Ishikawa (cell line): ENCODE measurements at regions not wholly inside any gene's neighbourhood (a gene's known extent, or its start where the extent isn't known, plus 50 kb on each side); places are given as distances from the start of the nearest gene placed in this dataset.

Experiments used
- CEBPB ChIP-seq: IDR thresholded peaks from 2 replicates; pipeline ENCODE4 v1.6.1; 2012
- CREB1 ChIP-seq: IDR thresholded peaks from 2 replicates; pipeline ENCODE4 v1.6.1; 2012; ENCODE audit warnings: low read depth
- EGR1 ChIP-seq: IDR thresholded peaks from 2 replicates; pipeline ENCODE4 v1.6.1; 2012
- EP300 ChIP-seq: IDR thresholded peaks from 2 replicates; pipeline ENCODE4 v1.6.1; 2012; ENCODE audit warnings: borderline replicate concordance
- FOXM1 ChIP-seq: IDR thresholded peaks from 2 replicates; pipeline ENCODE4 v1.6.1; 2012; ENCODE audit warnings: low read depth, borderline replicate concordance
- MAX ChIP-seq: IDR thresholded peaks from 2 replicates; pipeline ENCODE4 v1.6.1; 2012
- NFIC ChIP-seq: IDR thresholded peaks from 2 replicates; pipeline ENCODE4 v1.6.1; 2012
- RAD21 ChIP-seq: IDR thresholded peaks from 2 replicates; pipeline ENCODE4 v1.6.1; 2012; ENCODE audit warnings: low read depth
- REST ChIP-seq: IDR thresholded peaks from 2 replicates; pipeline ENCODE4 v1.6.1; 2012; ENCODE audit warnings: low read depth, mild to moderate bottlenecking
- TAF1 ChIP-seq: IDR thresholded peaks from 2 replicates; pipeline ENCODE4 v1.6.1; 2012; ENCODE audit warnings: low read depth, mild to moderate bottlenecking
- TCF12 ChIP-seq: IDR thresholded peaks from 2 replicates; pipeline ENCODE4 v1.6.1; 2012; ENCODE audit warnings: low read depth
- TEAD4 ChIP-seq: IDR thresholded peaks from 2 replicates; pipeline ENCODE4 v1.6.1; 2012
- USF1 ChIP-seq: IDR thresholded peaks from 2 replicates; pipeline ENCODE4 v1.6.1; 2012
- YY1 ChIP-seq: IDR thresholded peaks from 2 replicates; pipeline ENCODE4 v1.6.1; 2012; ENCODE audit warnings: low read depth
- ZBTB7A ChIP-seq: IDR thresholded peaks from 2 replicates; pipeline ENCODE4 v1.6.1; 2012; ENCODE audit warnings: low read depth

GRCh38 chr2:78301166-78301789 is 724.2 kb upstream of the REG3G start:
- TF ChIP-seq CEBPB (no peak), TAF1 (no peak), YY1 (no peak), EP300 (no peak)

- no peak for TF ChIP-seq TEAD4
- no peak for TF ChIP-seq FOXM1
- no peak for TF ChIP-seq ZBTB7A
- no peak for TF ChIP-seq MAX
- no peak for TF ChIP-seq RAD21
- TF ChIP-seq TAF1: no peak
- TF ChIP-seq CEBPB: no peak
- no peak for TF ChIP-seq EGR1
- TF ChIP-seq NFIC: no peak
- no peak for TF ChIP-seq USF1
- no peak for TF ChIP-seq REST
- TF ChIP-seq TCF12: no peak
- TF ChIP-seq YY1: no peak
- no peak for TF ChIP-seq EP300
- TF ChIP-seq CREB1: no peak
Observed at GRCh38 chr2:78304678-78305077, 720.8 kb upstream of the REG3G start.

GRCh38 chr2:78309460-78309859 is 716.0 kb upstream of the REG3G start:
- TF ChIP-seq TCF12 (no peak), EGR1 (no peak), TAF1 (no peak), MAX (no peak), NFIC (no peak), FOXM1 (no peak), CEBPB (no peak), EP300 (no peak), ZBTB7A (no peak), YY1 (no peak), CREB1 (no peak), RAD21 (no peak), TEAD4 (no peak), USF1 (no peak), REST (no peak)

- no peak for TF ChIP-seq CEBPB
- TF ChIP-seq EGR1: no peak
- TF ChIP-seq MAX: no peak
- no peak for TF ChIP-seq TCF12
- TF ChIP-seq EP300: no peak
Observed at GRCh38 chr2:78315368-78315767, 710.1 kb upstream of the REG3G start.

- TF ChIP-seq TCF12 (no peak), CREB1 (no peak), RAD21 (no peak), EGR1 (no peak), CEBPB (no peak), FOXM1 (no peak), ZBTB7A (no peak), YY1 (no peak), MAX (no peak), EP300 (no peak), TEAD4 (no peak), USF1 (no peak), NFIC (no peak), TAF1 (no peak), REST (no peak)
Observed at GRCh38 chr2:78318275-78318674, 707.2 kb upstream of the REG3G start.
